GM10266 (cell line): ENCODE measurements at regions not wholly inside any gene's neighbourhood (a gene's known extent, or its start where the extent isn't known, plus 50 kb on each side); places are given as distances from the start of the nearest gene placed in this dataset.

ENCODE experiments used
- DNase-seq: peaks from one replicate; pipeline ENCODE4 v3.0.0; 2012; ENCODE audit errors: extremely low spot score
- TF ChIP-seq, protein P1 (sequence below): IDR thresholded peaks from 2 replicates; pipeline ENCODE4 v1.5.1; 2012; ENCODE audit warnings: mild to moderate bottlenecking, low read depth; ENCODE audit not compliant: control insufficient read depth, insufficient read depth; ENCODE audit errors: missing control alignments

DNA sequence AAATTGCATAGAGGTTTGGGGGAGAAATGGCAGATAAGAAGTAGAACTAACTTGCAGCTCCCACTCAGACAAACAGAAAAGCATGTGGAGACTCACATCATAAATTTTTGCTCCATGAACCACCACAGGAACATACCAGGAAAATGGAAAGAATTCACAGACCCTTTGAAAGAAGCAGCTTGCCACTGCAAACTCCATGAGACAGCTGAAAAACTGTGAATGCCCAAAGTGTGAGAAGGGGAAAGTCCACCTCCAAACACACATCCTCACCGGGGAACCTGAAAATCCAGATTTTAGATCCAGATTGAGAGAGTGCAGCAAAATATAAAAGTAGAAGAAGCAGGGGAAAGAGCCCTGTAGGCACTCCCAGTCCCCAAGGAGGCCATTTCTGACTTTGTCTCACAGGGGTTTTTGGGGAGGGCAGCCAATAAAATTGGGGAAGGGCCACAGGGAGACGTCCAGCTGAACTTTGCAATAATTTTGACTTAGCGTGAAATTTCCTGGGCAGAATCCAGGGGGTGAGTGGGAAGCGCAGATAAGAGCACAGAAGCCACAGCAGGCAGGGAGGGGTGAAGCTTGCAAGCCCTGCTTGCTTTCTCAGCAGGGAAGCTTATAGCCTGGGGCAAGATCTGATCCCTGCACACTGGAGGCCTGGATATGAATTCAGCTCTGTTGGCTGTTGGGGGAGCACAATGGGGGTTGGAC is 183.4 kb upstream of the UBE2E2 start:
- DNase-seq, result no peak
- TF ChIP-seq, protein P1, sequence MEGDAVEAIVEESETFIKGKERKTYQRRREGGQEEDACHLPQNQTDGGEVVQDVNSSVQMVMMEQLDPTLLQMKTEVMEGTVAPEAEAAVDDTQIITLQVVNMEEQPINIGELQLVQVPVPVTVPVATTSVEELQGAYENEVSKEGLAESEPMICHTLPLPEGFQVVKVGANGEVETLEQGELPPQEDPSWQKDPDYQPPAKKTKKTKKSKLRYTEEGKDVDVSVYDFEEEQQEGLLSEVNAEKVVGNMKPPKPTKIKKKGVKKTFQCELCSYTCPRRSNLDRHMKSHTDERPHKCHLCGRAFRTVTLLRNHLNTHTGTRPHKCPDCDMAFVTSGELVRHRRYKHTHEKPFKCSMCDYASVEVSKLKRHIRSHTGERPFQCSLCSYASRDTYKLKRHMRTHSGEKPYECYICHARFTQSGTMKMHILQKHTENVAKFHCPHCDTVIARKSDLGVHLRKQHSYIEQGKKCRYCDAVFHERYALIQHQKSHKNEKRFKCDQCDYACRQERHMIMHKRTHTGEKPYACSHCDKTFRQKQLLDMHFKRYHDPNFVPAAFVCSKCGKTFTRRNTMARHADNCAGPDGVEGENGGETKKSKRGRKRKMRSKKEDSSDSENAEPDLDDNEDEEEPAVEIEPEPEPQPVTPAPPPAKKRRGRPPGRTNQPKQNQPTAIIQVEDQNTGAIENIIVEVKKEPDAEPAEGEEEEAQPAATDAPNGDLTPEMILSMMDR, result no peak

DNA sequence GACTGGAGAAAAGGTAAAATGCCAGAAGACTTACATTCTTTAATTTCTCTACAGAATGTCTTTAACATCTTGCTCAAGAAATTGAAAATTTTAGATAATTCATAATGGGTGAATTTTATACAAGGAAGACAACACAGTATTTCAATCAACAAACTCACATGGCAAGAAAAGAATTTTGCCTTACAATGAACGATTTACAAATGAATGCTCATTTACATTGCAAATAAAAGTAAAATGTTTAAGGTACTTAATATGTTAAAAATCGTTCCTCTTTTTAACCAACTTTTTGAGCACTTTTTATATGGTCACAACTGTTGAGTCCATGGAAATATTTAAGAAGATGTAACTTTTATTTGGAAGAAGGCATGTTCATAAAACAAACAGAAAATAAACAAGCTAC is 174.8 kb upstream of the UBE2E2 start:
- DNase-seq, result no peak
- TF ChIP-seq, protein P1, result no peak

DNA sequence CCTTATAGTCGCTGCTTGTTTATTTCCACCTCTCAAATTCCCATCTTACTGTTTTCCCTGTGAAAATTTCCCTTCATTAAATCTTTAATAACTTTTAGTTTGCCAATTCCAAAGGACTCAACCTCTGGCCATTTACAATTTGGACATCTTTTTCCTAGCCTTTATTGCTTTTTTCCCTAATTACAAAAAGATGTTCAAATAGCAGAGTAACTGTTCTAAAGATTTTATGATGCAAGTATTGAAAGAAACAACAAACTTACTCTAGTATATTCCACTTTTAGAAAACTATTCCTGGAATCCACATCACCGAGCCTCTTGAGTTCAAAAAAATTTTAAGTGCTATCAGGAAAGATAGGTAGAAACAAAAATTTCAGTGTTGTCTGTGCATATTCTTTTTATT is 174.1 kb upstream of the UBE2E2 start:
- TF ChIP-seq, protein P1, result no peak
- no peak for DNase-seq

DNA sequence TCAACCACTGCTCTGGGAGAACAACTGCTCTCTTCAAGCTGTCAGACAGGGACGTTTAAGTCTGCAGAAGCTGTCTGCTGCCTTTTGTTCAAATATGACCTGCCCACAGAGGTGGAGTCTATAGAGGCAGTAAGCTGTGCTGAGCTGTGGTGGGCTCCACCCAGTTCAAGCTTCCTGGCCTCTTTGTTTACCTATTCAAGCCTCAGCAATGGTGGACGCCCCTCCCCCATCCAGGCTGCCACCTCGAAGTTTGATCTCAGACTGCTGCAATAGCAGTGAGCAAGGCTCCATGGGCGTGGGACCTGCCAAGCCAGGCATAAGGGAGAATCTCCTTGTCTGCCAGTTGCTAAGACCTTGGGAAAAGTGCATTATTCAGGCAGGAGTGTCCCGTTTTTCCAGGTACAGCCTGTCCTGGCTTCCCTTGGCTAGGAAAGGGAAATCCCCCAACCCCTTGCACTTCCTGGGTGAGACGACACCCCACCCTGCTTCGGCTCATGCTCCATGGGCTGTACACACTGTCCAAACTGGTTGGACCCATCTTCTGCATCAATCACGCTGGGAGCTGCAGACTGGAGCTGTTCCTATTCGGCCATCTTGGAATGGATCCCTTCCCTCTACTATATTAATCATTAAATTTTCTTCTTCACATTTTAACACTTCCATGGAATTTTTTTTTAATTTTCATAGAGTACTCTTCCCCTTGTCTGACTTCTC is 167.0 kb upstream of the UBE2E2 start:
- DNase-seq, result no peak
- TF ChIP-seq, protein P1, result no peak

DNA sequence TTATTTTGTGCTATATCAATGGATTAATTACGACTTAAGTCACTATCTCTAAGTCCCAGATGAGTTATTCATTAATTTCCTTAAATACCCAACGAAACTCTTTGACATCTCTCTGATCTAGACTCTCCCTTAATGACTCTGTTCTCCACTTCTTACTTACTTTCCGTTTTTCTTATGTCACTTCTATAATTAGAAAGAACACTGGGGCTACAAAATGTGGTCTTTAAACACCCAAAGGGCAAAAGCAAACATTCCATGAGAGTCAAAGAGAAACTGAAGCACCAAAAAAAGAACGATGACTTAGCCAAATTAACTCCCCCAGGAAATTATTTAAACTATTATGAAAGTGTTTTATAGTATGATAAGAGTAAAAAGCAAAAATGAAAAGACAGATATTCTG is 166.4 kb upstream of the UBE2E2 start:
- DNase-seq, result peak; percentile 47
- TF ChIP-seq, protein P1, result no peak

DNA sequence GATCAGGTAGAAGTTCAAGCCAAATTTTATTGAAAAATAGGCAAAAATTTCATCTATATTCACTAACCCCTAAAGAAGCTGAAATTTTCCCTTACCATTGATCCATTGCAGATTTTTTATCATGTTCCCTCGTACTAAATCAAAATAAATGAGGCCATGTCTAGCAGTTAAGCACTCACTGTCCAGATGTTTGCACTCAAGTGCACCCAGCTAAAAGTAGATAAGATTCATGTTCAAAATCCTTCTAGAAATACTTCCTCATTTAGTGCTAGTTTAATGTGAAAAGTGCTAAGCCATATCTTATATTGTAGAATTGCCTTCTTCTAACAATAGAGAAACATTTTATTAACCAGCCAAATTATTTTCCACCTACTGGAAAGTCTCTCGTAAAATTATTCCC is 164.7 kb upstream of the UBE2E2 start:
- TF ChIP-seq, protein P1, result no peak
- DNase-seq, result no peak
